ENCODE measurements at regions not wholly inside any gene's neighbourhood (a gene's known extent, or its start where the extent isn't known, plus 50 kb on each side); places are given as distances from the start of the nearest gene placed in this dataset.
A peak's percentile ranks its signal among the peaks of the same experiment; 100 is the strongest.

DNA sequence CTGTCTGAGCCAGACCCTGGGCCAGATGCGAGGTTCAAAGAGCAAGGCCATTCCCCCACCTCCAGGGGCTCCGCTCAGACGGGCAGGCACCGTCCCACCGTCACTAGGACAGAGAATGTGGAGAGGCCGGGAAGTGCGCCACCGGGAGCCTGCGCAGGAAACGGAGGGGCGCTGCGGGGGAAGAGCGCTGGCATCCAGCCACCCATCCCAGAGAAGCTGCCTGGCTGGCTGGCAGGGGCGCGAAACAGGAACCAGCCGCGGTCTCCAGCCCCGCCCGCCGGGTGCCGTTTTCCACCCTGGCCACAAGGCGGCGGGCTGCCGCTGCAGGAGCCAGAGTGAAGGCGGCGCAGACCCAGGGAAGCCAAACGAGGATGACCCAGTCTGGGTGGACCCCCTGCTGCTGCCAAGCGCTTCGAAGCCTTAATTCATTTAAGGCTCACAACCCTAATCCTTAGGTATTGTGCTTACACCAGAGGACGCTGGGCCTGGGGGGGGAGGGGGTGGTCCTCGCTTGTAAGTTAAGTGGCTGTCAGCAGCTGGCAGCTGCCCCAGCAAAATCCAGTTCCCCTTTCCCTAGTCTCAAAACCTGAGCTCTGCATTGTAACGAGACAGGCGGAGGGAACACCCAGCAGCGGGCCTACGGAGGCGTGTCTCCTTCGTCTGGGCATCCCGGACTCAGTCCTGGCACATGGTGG lies 114.8 kb upstream of the SMURF2 start (continued):
- TF ChIP-seq FOXK1 (CRISPR knock-in tag; IDR thresholded peaks at IDR 0.05; ENCODE audit: borderline replicate concordance, low read depth): peak; percentile 43; the same call in 1 of the 2 replicates
- TF ChIP-seq ZNF713 (CRISPR knock-in tag; IDR thresholded peaks at IDR 0.05): peak; percentile 95
- peak; percentile 93 for TF ChIP-seq GABPB1 (CRISPR knock-in tag; IDR thresholded peaks at IDR 0.05)
- TF ChIP-seq HNRNPL (IDR thresholded peaks at IDR 0.05; ENCODE audit: low read depth, low read length): peak; percentile 85
- TF ChIP-seq ZNF510 (CRISPR knock-in tag; IDR thresholded peaks at IDR 0.05; ENCODE audit: low read depth): peak; percentile 60; the same call in 1 of the 2 replicates
- TF ChIP-seq ZNF746 (CRISPR knock-in tag; IDR thresholded peaks at IDR 0.05): peak; percentile 53; the same call in 1 of the 2 replicates
- TF ChIP-seq MTA1 (CRISPR knock-in tag; IDR thresholded peaks at IDR 0.05; ENCODE audit: borderline replicate concordance): peak; percentile 93
- TF ChIP-seq, protein P1, sequence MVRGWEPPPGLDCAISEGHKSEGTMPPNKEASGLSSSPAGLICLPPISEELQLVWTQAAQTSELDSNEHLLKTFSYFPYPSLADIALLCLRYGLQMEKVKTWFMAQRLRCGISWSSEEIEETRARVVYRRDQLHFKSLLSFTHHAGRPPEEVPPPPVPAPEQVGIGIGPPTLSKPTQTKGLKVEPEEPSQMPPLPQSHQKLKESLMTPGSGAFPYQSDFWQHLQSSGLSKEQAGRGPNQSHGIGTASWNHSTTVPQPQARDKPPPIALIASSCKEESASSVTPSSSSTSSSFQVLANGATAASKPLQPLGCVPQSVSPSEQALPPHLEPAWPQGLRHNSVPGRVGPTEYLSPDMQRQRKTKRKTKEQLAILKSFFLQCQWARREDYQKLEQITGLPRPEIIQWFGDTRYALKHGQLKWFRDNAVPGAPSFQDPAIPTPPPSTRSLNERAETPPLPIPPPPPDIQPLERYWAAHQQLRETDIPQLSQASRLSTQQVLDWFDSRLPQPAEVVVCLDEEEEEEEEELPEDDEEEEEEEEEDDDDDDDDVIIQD (CRISPR knock-in tag; IDR thresholded peaks at IDR 0.05; ENCODE audit: low read depth): peak; percentile 53; the same call in 1 of the 2 replicates
- TF ChIP-seq ELF4 (CRISPR knock-in tag; IDR thresholded peaks at IDR 0.05; ENCODE audit: borderline replicate concordance): peak; percentile 54; the same call in 1 of the 2 replicates
- TF ChIP-seq ZNF543 (CRISPR knock-in tag; IDR thresholded peaks at IDR 0.05): peak; percentile 59; the same call in 1 of the 2 replicates
- TF ChIP-seq MAZ (IDR thresholded peaks at IDR 0.05; ENCODE audit: borderline replicate concordance, low read depth, low read length): peak; percentile 87; the same call in 1 of the 2 replicates
- peak; percentile 100 for TF ChIP-seq MAZ (CRISPR knock-in tag; IDR thresholded peaks at IDR 0.05; ENCODE audit: low read depth)
- TF ChIP-seq PHF8 (CRISPR knock-in tag; IDR thresholded peaks at IDR 0.05): peak; percentile 57
- TF ChIP-seq MEIS1 (CRISPR knock-in tag; IDR thresholded peaks at IDR 0.05; ENCODE audit: borderline replicate concordance): peak; percentile 88; the same call in 1 of the 2 replicates
- TF ChIP-seq RAD21 (CRISPR knock-in tag; IDR thresholded peaks at IDR 0.05): peak; percentile 96
- TF ChIP-seq ZNF816 (CRISPR knock-in tag; IDR thresholded peaks at IDR 0.05; ENCODE audit: borderline replicate concordance): peak; percentile 60; the same call in 1 of the 2 replicates
- TF ChIP-seq ERF (CRISPR knock-in tag; IDR thresholded peaks at IDR 0.05): peak; percentile 68
- TF ChIP-seq, protein P2, sequence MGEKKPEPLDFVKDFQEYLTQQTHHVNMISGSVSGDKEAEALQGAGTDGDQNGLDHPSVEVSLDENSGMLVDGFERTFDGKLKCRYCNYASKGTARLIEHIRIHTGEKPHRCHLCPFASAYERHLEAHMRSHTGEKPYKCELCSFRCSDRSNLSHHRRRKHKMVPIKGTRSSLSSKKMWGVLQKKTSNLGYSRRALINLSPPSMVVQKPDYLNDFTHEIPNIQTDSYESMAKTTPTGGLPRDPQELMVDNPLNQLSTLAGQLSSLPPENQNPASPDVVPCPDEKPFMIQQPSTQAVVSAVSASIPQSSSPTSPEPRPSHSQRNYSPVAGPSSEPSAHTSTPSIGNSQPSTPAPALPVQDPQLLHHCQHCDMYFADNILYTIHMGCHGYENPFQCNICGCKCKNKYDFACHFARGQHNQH (CRISPR knock-in tag; IDR thresholded peaks at IDR 0.05): peak; percentile 77; the same call in 1 of the 2 replicates
- TF ChIP-seq RXRA (CRISPR knock-in tag; IDR thresholded peaks at IDR 0.05): peak; percentile 75; the same call in 1 of the 2 replicates
- peak; percentile 18; the same call in 1 of the 2 replicates for TF ChIP-seq ZBTB38 (CRISPR knock-in tag; IDR thresholded peaks at IDR 0.05)
- peak; percentile 64; the same call in 1 of the 2 replicates for TF ChIP-seq SP4 (CRISPR knock-in tag; IDR thresholded peaks at IDR 0.05)
- TF ChIP-seq CHCHD3 (CRISPR knock-in tag; IDR thresholded peaks at IDR 0.05): peak; percentile 81
- peak; percentile 15; the same call in 1 of the 2 replicates for TF ChIP-seq CEBPG (CRISPR knock-in tag; IDR thresholded peaks at IDR 0.05)
- 0 out of 2 replicates have a peak, but pooled peaks have one; percentile 1 for TF ChIP-seq ZNF451 (CRISPR knock-in tag; IDR thresholded peaks at IDR 0.05)
- peak; percentile 83 for TF ChIP-seq ZNF781 (CRISPR knock-in tag; IDR thresholded peaks at IDR 0.05; ENCODE audit: borderline replicate concordance, not compliant biosample characterization)
- TF ChIP-seq ARNTL (CRISPR knock-in tag; IDR thresholded peaks at IDR 0.05): peak; percentile 85
- TF ChIP-seq, protein P3, sequence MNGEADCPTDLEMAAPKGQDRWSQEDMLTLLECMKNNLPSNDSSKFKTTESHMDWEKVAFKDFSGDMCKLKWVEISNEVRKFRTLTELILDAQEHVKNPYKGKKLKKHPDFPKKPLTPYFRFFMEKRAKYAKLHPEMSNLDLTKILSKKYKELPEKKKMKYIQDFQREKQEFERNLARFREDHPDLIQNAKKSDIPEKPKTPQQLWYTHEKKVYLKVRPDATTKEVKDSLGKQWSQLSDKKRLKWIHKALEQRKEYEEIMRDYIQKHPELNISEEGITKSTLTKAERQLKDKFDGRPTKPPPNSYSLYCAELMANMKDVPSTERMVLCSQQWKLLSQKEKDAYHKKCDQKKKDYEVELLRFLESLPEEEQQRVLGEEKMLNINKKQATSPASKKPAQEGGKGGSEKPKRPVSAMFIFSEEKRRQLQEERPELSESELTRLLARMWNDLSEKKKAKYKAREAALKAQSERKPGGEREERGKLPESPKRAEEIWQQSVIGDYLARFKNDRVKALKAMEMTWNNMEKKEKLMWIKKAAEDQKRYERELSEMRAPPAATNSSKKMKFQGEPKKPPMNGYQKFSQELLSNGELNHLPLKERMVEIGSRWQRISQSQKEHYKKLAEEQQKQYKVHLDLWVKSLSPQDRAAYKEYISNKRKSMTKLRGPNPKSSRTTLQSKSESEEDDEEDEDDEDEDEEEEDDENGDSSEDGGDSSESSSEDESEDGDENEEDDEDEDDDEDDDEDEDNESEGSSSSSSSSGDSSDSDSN (CRISPR knock-in tag; IDR thresholded peaks at IDR 0.05): peak; percentile 94

All from HepG2 (cell line).